ENCODE measurements at regions not wholly inside any gene's neighbourhood (a gene's known extent, or its start where the extent isn't known, plus 50 kb on each side); places are given as distances from the start of the nearest gene placed in this dataset.

DNA sequence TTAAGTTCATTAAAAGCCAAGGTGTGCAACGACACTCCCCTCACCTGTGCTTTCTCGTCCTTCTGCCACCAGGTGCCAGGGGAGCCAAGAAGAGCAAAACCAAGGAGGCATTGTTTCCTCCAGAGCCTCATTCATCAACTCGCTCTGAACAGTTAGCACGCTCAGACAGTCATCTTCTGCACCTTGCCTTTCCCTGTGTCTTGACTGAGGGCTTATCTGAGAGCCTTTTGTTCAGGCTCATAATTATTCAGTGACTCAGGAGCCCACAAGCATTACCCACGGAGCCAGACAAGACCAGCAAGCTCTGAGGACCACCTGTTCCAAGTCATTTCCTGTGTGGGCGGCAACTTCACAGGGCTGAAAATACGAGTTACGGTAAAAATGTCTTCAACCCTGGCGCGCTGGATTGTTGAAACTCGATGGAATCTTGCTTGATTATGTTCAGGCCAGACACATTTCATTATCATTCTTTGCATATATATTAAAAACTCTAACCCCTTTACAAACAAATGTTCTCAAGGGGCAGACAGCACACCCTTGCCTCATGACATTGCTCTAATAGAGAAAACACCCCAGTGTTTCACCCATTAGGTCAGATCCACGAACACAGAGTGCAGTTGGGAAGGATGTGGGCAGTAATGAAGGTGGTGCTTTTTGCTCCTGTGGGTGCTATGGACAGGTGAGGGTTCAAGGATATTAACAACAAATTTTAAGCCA lies 89.7 kb upstream of the RUNX1 start:
- DNase-seq: peak; percentile 11 to 39

DNA sequence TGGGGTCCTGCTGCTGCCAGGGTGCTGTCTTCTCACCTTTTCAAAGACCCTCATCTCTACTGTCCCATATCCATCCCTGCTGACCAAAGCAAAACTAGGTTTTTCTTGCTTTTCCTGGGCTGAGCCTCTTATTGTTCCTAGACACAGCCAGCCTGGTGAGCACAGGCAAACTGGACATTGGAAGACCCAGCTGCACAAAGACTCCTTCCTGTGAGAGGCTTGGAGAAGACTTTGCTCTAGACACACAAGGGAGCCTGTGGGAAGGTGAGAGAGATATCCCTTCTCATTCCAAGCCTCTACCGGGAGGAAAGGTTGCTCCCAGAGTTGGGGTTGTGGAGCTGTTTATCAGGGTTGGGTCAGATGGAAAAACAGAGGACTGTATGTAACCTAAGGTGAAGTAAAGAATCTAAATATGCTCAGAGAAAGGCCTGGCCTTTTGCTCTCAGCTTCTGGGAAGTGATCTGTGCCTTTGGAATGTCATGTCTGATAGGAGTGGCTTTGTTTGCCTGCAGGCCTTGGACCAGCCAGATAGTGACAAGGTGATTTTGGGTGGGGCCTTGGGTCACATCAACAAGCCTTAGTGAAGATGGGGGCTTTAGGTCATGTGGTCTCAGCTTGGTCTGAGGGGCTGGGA lies 87.6 kb upstream of the RUNX1 start:
- no peak for DNase-seq

DNA sequence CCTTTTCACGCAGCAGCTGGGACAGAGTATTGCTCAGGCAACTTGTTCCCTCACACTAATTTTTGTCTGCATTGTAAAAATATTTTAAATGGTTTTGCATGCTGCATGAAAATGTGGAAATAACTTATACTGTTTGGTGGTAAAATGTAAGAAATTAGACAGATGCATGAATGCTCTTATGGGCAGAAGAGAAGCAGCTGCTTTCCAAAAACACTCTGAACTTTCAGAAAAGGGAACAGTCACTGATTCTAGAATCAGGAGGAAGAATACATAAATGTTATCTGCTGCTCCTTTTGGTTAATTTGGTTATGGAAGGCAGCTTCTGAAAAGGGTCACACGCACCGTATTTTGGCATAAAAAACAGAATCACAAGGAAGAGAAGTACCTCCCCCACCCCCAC lies 87.0 kb upstream of the RUNX1 start:
- no peak for DNase-seq

DNA sequence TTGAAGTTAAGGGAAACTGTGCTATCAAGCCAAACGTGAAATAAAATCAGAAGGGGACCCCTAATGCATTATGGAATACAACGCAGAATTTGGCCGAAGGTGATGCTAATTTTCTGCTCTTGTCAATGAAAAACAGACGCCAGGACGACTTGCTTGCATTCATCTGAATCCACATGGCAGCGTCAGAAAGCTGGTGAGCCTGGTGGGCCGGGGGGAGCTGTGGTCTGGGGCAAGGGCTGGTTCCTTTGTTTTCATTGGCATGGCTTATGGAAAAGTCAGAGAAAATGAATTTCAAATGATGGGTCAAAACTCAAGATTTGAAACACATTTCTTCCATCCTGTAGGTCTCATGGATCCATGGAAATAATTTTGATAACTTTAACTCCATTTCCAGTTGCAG lies 86.4 kb upstream of the RUNX1 start:
- no peak for DNase-seq

DNA sequence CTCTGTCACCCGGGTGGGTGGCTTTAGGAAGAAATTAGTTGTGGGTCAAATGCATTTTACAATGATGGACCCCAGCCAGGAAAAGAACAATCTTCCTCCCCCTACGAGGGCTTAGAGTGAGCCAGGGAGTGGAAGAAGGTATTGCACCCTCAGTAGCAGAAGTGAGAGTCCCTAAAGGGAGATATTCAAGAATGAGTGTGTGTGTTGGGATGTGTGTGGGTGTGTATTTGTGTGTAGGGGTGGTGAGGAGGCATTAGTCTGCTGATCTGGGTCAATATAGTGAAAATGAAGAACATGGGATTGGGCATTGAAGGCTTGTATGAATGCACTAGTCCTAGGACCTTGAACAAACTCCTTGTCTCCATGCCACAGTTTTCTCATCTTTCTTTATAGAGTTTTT lies 85.2 kb upstream of the RUNX1 start:
- no peak for DNase-seq

DNA sequence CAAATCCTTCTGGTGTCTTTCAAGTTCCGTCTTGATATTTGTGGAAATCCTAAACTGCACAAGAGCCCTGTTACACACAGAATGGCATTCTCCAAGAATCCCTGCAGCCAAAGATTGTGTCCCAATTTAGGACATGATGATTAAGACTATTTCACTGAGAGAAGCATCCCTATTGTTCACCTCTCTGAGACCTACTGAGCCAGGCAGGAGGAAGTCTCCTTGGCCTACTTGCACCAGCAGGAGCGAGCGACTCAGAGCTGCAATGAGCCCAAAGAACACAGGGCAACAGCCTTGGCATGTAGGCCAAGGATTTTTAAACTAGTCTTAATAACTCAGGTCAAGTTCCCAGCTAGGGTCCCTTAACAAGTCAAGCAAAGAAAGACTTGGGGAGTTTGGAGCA lies 79.4 kb upstream of the RUNX1 start:
- no peak for DNase-seq

DNA sequence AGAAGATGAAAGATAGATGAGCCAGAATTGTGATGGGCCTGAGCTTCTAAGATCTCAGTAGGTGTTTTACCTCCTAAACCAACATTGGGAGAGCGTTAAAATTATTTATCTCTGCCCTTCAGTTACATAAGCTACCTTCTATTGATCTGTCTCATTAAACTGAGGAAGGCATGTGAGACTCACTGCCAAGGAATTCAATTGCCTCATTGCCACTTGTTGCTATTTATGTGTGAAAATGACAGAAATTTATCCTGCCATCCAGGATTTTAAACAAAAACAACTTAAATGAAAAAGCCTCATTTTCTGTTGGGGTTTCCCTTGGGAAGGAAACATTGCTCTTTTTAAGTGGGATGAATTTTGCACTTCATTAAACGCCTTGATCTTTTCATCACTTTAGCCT lies 78.7 kb upstream of the RUNX1 start:
- no peak for DNase-seq

DNA sequence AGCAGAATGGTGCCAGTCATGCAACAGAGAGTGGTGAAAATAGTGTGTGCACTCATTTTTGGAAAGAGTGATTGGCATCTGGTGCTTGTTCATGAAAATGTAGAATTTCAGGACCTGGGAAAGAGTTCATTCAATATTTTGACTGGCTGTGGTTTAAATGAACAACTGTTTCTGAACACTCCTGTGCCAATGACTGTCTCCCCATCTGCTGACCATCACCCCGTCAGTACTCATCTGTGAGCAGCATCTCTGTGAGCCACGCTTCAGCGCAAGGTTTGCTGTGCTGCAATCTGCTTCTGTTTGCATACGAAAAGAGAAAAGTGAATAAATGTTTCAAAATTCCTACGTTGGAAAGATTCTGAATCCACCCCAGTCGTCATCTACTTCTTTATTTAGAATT lies 77.9 kb upstream of the RUNX1 start:
- no peak for DNase-seq

DNA sequence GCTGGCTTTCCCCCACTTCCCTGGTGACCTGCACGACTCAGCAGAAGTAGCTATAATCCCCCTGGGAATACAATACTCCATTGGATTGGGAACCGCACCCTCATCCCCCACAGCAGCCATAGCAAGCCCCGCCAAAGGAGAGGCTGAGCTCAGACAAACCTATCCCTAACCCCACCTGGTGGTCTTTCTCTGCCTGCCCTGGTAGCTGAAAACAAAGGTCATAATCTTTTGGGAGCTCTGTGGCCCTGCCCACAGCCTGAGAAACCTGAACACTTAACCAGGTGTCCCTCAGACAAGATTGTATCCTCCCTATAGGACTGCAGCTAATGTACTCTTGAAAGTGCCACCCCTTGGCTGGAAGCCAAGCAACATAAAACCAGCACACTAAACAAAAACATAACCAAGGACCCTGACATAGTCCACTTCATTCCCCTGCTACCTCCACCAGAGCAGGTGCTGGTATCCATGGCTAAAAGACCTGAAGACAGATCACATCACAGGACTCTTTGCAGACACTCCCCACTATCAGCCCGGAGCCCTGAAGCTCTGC lies 71.6 kb upstream of the RUNX1 start:
- no peak for DNase-seq

DNA sequence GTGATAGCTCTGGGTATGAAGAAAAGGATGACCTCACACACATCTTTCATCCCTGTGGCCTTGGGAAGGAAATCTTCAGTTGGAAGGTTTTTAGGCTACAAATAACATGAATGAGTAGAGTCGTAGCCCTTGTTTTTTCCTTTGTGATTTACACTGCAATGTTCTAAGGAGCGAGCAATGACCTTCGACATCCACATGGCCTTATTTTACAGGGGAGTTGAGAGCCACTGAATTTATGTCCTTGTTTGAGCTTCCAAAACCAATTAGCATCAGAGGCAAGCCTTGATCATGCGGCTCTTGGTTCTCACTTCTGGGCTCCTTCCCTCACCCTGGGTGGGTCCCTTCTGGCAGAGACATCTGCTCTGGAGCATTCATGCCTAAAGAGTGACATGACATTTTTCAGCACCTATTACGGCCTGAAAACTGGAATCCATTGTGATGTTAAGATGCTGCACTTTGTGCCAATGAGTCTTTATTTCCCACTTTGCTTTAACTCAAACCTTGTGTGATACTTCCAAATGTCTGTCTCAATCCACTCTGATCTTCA lies 70.5 kb upstream of the RUNX1 start:
- no peak for DNase-seq

DNA sequence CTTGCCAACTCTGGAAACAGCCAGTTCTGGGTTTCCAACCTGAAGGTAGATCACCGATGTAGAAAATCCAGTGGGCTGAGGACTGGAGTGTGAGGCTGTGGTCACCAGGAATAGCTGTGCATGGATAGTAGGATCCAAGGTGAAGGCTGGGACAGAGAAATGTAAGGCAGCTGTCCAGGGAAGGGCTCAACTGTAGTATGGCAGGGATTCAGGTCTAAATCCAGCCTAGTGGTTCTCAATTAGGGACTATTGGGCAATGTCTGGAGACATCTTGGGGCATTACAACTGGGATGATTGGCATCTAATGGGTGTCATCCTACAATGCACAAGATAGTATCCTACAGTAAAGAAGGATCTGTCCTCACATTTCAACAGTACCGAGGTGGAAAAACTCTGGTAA lies 67.7 kb upstream of the RUNX1 start:
- no peak for DNase-seq

DNA sequence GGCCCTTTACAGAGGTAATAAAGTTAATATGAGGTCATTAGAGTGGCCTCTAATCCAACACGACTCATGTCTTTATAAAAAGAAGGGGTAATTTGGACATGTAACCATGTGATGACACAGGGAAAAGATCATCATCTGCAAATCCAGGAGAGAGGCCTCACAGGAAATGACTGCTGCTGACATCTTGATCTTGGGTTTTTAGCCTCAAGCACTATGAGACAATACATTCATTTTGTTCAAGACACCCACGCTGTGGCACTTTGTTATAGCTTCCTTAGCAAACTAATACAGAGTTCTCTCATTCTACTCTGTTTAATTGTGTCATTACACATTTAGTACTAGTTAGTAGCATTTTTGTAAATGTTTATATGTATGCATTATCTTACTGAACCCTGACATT lies 64.0 kb upstream of the RUNX1 start:
- DNase-seq: no peak

DNA sequence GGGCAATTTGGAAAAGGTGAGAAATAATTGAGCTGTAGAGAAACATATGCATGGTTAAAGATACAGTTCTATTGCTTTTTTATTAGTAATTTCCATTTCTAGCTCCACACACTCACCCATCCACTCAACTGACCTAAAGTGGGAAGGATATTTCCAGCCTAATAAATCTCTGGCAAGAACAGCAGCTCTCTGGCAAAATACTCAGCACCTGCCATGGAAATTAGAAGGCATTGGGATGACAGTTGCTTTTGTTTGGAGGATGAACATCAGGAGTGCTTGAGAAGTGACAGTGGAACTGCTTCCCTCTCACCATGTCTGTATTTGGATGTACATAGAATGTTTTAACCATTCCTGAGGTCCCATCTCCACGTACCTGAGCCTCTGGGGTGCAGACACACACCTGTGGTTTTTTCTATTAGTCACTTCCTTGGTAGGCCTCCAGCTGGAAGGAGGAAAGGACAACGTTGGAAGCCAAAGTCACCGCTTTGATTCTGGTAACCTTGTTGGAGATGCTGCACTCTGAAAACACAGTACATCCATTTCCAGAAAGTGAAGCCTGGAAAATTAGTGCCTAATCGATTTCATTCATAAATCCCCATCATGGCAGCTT lies 62.3 kb upstream of the RUNX1 start:
- no peak for DNase-seq

DNA sequence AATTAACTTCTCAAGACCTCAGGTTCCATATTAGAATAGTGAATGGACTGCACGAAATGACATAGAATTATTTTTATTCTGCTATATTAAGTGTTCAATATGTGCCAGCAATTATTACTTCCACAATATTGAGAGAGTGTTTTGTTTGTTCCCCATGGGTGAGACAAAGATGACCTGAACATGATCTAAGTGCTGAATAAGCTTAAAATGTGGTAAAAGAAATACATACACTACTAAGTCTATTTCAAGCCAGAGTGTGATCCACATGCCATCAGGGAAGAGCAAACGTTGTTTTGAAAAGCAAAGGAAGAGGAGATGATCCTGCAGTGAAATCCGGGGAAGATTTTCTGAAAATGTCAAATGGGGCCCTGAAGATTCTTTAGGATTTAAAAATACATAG lies 59.8 kb upstream of the RUNX1 start:
- no peak for DNase-seq

DNA sequence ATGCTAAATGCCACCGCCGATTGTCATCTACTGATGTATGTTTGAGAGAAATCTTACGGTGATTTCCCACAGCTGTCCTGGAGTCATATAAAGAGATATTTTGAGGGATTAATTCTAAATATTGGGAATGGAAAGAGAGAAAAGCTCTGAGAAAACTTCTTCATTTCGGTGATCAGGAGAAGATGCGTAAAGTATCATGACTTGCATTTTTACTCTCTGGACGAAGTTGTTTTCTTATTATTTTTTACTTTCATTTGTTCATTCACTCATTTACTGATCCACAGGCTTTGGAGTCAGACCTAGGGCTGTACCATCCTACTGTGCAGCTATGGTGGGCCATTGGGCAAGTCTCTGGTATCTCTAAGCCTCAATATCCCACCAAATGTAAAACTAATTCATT lies 58.4 kb upstream of the RUNX1 start:
- no peak for DNase-seq

DNA sequence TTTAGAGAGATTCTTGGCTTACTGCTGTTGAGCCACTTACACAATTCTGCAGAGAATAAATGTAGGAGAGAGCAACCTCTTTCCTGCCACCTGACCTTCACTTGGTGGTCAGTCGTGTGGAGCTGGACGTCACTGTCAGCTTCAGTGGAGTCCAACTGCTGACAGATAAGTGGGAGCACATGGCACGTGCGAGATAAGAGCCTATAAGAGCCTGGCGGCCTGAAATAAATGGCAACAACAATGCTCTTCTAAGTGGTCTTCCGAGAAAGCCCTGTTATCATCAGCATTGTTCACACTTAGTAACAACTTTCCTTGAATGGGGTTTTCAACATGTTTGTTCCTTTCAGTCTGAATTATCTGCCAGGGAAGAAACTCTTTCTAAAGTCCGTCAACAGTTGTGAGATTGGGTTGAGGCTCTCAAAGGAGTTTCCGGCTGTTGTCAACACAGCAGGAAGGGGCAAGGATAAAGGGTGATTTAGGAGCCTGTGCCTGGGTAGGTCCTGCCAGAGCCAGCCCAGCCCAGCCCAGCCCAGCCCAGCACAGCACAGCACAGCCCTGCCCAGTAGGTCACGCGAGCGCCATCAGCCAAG lies 57.2 kb upstream of the RUNX1 start:
- DNase-seq: no peak

DNA sequence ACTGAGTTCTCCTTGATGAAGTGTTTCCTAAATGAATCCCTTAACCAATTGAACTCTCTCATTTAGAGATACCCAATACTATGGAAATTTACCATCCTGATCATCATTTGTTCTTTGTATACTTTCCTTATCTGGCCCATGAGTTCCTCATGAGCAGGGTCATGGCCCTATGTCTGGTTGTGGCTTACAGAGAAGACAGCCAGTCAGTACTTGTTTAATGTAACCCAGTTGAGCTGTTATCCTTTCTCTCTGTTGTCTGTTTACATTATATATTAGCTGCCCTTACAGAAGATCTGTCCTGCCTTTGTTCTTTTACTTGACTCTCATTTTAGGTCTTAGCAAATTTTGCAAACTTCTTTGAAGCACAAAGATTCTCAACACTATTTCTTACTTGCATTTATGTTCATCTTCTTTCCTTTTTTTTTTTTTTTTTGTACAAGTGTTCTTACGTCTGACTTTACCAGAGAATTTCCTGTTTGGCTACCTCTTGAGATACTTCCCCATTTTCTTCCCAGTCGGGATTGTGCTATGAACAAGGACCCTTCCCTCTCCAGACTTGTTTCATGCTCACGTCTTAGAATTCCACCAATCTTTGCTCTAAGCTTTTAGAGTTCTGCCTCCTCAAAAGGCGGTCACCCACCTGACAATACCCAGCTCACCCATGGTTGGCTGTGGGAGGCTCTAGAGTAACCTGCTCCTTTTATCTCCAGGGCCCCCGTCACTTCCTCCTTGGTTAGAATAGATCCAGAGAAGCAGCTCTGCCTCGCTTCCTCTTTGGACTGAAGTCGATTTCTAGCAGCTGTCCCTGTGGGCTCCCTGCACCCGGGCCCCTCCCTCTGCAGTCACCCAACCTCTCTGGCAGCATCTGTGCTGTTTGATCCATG lies 53.6 kb upstream of the RUNX1 start:
- peak; percentile 40 to 68 for DNase-seq

DNA sequence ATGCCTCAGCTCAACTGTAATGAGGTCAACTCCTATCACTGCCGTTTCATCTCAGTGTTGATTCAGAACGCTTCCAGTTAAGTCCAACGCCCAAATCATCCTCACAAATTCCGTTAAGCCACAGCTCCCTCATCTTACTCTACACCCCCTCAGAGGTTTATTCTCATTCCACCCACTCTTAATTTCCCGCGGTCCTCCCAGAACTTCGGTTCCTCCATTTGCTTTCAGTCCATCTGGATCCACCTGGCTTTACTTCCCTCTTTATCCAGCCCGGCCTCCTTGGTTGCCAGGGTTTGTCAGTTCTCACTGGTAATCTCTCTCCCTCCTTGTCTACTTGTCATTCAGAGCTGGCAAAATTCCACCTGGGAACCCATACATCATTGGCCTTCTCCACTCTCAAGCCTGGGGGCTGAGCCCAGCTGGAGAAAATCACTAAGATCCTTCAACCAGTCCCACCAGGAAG lies 51.3 kb upstream of the RUNX1 start:
- DNase-seq: no peak

DNA sequence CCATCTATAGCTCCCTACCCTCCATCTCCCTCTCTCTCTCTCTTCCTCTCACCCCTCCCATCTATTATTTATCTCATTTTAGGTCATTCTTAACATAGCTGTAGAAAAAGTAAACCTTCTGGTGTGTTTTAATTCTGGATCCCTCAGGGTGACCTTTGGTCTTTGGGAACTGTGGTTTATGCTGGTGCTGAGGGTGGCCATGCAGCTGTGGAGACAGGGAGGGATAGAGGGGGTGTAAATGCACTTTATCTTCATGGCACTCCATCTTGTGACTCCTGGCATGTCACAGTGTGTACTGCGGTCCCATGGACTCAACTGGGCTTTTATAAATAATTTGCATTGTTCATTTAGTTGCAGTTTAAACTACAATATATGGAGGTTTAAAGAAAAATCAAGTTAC lies 50.2 kb upstream of the RUNX1 start:
- DNase-seq: no peak
